ENCODE measurements at regions not wholly inside any gene's neighbourhood (a gene's known extent, or its start where the extent isn't known, plus 50 kb on each side); places are given as distances from the start of the nearest gene placed in this dataset.
A peak's percentile ranks its signal among the peaks of the same experiment; 100 is the strongest.

- no peaks in the 10 kb centered on the region for H3K9me3 ChIP-seq
- CTCF ChIA-PET = interaction anchor here (1.1 to 3.3 kb wide), 8 partner anchors 12 to 92 kb away, joined by 3 to 15 read pairs (median 10); no protein-coding TSS in a partner anchor
- peak overlapping the region; percentile 90 to 92 for H3K4me3 ChIP-seq (ENCODE audit: low read depth in 2 of 2, low read length in 1 of 2)
- POLR2A ChIA-PET = interaction anchor here (2.5 to 6.3 kb wide), 3 partner anchors 11 to 79 kb away, joined by 7 to 83 read pairs (median 12); no protein-coding TSS in a partner anchor
- no peaks in the 10 kb centered on the region for H3K9me2 ChIP-seq
- no peak overlapping the region for H2AFZ ChIP-seq (ENCODE audit: low read depth)
- H3K4me1 ChIP-seq (ENCODE audit: control insufficient read depth in 1 of 2, insufficient read depth in 2 of 2, low read depth in 1 of 2, low read length in 1 of 2) = peaks cover 41 to 89% of the 10 kb centered on the region in 2 experiments
- H3K36me3 ChIP-seq (replicated peaks in 1 of 2; ENCODE audit: control insufficient read depth in 1 of 2, insufficient read depth in 2 of 2, low read length in 1 of 2) = peaks cover 71 to 88% of the 10 kb centered on the region in 2 experiments
- WGBS (ENCODE audit: low lambda C conversion rate) = 14% methylated on average over 11 of the region's 18 CpGs
- H3F3A ChIP-seq (replicated peaks; ENCODE audit: insufficient read depth) = peaks cover 78% of the 10 kb centered on the region
- peaks cover 100% of the 10 kb centered on the region for H4K20me1 ChIP-seq (ENCODE audit: insufficient read depth)
- peak overlapping the region; percentile 96 to 100 for H3K27ac ChIP-seq (ENCODE audit: low read depth in 2 of 2, low read length in 1 of 2)
- H3K27me3 ChIP-seq (ENCODE audit: insufficient read depth) = no peaks in the 10 kb centered on the region
- peaks cover 100% of the 10 kb centered on the region for H3K79me2 ChIP-seq (ENCODE audit: insufficient read depth)
- peak overlapping the region; percentile 100 for H3K9ac ChIP-seq
- H3K4me2 ChIP-seq = peak overlapping the region; percentile 99
- DNase-seq = peak; percentile 70
- TF ChIP-seq CHD2 (IDR thresholded peaks at IDR 0.05; ENCODE audit: low read length, partially characterized antibody) = no peak
- TF ChIP-seq ELF1 (IDR thresholded peaks at IDR 0.05) = no peak
- TF ChIP-seq TEAD4 (IDR thresholded peaks at IDR 0.05; ENCODE audit: borderline replicate concordance, insufficient read depth) = no peak
- peak; percentile 29; the same call in 1 of the 2 replicates for TF ChIP-seq POLR2AphosphoS5 (IDR thresholded peaks at IDR 0.05; ENCODE audit: low read depth, low read length)
- TF ChIP-seq FOSL2 (IDR thresholded peaks at IDR 0.05; ENCODE audit: borderline replicate concordance, low read depth) = no peak
- no peak for TF ChIP-seq EZH2phosphoT487 (IDR thresholded peaks at IDR 0.05; ENCODE audit: borderline replicate concordance, low read depth)
- no peak for TF ChIP-seq MAX (IDR thresholded peaks at IDR 0.05; ENCODE audit: low read depth)
- TF ChIP-seq, protein P1, sequence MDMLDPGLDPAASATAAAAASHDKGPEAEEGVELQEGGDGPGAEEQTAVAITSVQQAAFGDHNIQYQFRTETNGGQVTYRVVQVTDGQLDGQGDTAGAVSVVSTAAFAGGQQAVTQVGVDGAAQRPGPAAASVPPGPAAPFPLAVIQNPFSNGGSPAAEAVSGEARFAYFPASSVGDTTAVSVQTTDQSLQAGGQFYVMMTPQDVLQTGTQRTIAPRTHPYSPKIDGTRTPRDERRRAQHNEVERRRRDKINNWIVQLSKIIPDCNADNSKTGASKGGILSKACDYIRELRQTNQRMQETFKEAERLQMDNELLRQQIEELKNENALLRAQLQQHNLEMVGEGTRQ (IDR thresholded peaks at IDR 0.05; ENCODE audit: borderline replicate concordance, low read depth, low read length) = no peak
- TF ChIP-seq NFIC (IDR thresholded peaks at IDR 0.05; ENCODE audit: borderline replicate concordance) = no peak
- no peak for TF ChIP-seq SIN3A (IDR thresholded peaks at IDR 0.05; ENCODE audit: borderline replicate concordance, low read depth, low read length)
- TF ChIP-seq SMC3 (IDR thresholded peaks at IDR 0.05; ENCODE audit: low read depth, low read length) = no peak
- peak; percentile 2; the same call in 1 of the 2 replicates for TF ChIP-seq REST (IDR thresholded peaks at IDR 0.05; ENCODE audit: low read depth, low read length)
- no peak for TF ChIP-seq YY1 (IDR thresholded peaks at IDR 0.05; ENCODE audit: low read depth)
- TF ChIP-seq RFX5 (IDR thresholded peaks at IDR 0.05; ENCODE audit: low read length) = no peak
- TF ChIP-seq CTCF (IDR thresholded peaks at IDR 0.05) = no peak
- TF ChIP-seq FOXJ3 (CRISPR knock-in tag; IDR thresholded peaks at IDR 0.05) = peak; percentile 71
- no peak for TF ChIP-seq RXRA (IDR thresholded peaks at IDR 0.05; ENCODE audit: borderline replicate concordance, low read depth)
- TF ChIP-seq JUND (IDR thresholded peaks at IDR 0.05) = no peak
- TF ChIP-seq TAF1 (IDR thresholded peaks at IDR 0.05; ENCODE audit: borderline replicate concordance, low read depth, low read length) = no peak
- no peak for TF ChIP-seq GABPA (IDR thresholded peaks at IDR 0.05; ENCODE audit: low read depth)
- TF ChIP-seq MXI1 (IDR thresholded peaks at IDR 0.05; ENCODE audit: low read depth, low read length) = peak; percentile 47; the same call in 1 of the 2 replicates
- TF ChIP-seq RAD21 (IDR thresholded peaks at IDR 0.05; ENCODE audit: low read length) = no peak
- TF ChIP-seq, protein P2, sequence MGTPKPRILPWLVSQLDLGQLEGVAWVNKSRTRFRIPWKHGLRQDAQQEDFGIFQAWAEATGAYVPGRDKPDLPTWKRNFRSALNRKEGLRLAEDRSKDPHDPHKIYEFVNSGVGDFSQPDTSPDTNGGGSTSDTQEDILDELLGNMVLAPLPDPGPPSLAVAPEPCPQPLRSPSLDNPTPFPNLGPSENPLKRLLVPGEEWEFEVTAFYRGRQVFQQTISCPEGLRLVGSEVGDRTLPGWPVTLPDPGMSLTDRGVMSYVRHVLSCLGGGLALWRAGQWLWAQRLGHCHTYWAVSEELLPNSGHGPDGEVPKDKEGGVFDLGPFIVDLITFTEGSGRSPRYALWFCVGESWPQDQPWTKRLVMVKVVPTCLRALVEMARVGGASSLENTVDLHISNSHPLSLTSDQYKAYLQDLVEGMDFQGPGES (IDR thresholded peaks at IDR 0.05; ENCODE audit: low read depth, low read length) = no peak
- TF ChIP-seq FOXM1 (IDR thresholded peaks at IDR 0.05; ENCODE audit: low read depth) = no peak
- TF ChIP-seq, protein P3, sequence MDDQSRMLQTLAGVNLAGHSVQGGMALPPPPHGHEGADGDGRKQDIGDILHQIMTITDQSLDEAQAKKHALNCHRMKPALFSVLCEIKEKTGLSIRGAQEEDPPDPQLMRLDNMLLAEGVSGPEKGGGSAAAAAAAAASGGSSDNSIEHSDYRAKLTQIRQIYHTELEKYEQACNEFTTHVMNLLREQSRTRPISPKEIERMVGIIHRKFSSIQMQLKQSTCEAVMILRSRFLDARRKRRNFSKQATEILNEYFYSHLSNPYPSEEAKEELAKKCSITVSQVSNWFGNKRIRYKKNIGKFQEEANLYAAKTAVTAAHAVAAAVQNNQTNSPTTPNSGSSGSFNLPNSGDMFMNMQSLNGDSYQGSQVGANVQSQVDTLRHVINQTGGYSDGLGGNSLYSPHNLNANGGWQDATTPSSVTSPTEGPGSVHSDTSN (IDR thresholded peaks at IDR 0.05) = 0 out of 2 replicates have a peak, but pooled peaks have one; percentile 10
Measured at GRCh38 chr22:46086577-46087335, 63.6 kb upstream of the PPARA start.
